Stimulated activated naive CD8-positive, alpha-beta T cell treated with anti-CD3 and anti-CD28 coated beads, Interleukin-15, Interleukin-2, amounts not matched to agents 100 ng/mL and 50 ng/mL, for 24 hours (primary cell): ENCODE measurements at regions not wholly inside any gene's neighbourhood (a gene's known extent, or its start where the extent isn't known, plus 50 kb on each side); places are given as distances from the start of the nearest gene placed in this dataset.

Experiments used
- H3K27ac Mint-ChIP-seq: one replicate; pipeline ENCODE4 v1.8.0; 2021; ENCODE audit warnings: mild to moderate bottlenecking, mixed read lengths
- H3K27me3 Mint-ChIP-seq: one replicate; pipeline ENCODE4 v1.8.0; 2021; ENCODE audit warnings: mixed read lengths
- H3K36me3 Mint-ChIP-seq: one replicate; pipeline ENCODE4 v1.8.0; 2021; ENCODE audit warnings: low read depth, mixed read lengths
- H3K4me1 Mint-ChIP-seq: one replicate; pipeline ENCODE4 v1.8.0; 2021; ENCODE audit warnings: low read depth, mixed read lengths
- H3K4me3 Mint-ChIP-seq: one replicate; pipeline ENCODE4 v1.8.0; 2021; ENCODE audit warnings: mild to moderate bottlenecking, mixed read lengths
- H3K9me3 Mint-ChIP-seq: one replicate; pipeline ENCODE4 v1.8.0; 2021; ENCODE audit warnings: mixed read lengths

- no peaks in the 10 kb centered on the region for H3K9me3 Mint-ChIP-seq
- no peaks in the 10 kb centered on the region for H3K36me3 Mint-ChIP-seq
- peaks cover 12% of the 10 kb centered on the region for H3K27me3 Mint-ChIP-seq
- no peaks in the 10 kb centered on the region for H3K4me1 Mint-ChIP-seq
- H3K27ac Mint-ChIP-seq: no peak overlapping the region
- no peak overlapping the region for H3K4me3 Mint-ChIP-seq
These were observed 484.8 kb downstream of the ZSWIM6 start for GRCh38 chr5:61816585-61817450.

GRCh38 chr5:61817472-61818326 lies 485.6 kb downstream of the ZSWIM6 start:
- no peaks in the 10 kb centered on the region for H3K36me3 Mint-ChIP-seq
- no peak overlapping the region for H3K27ac Mint-ChIP-seq
- no peak overlapping the region for H3K4me3 Mint-ChIP-seq
- peaks cover 12% of the 10 kb centered on the region for H3K27me3 Mint-ChIP-seq
- H3K9me3 Mint-ChIP-seq: no peaks in the 10 kb centered on the region
- H3K4me1 Mint-ChIP-seq: no peaks in the 10 kb centered on the region

- no peaks in the 10 kb centered on the region for H3K9me3 Mint-ChIP-seq
- H3K27ac Mint-ChIP-seq: no peak overlapping the region
- H3K36me3 Mint-ChIP-seq: no peaks in the 10 kb centered on the region
- peaks cover 6% of the 10 kb centered on the region for H3K27me3 Mint-ChIP-seq
- H3K4me3 Mint-ChIP-seq: no peak overlapping the region
- no peaks in the 10 kb centered on the region for H3K4me1 Mint-ChIP-seq
These were observed 485.2 kb upstream of the KIF2A start for GRCh38 chr5:61820836-61821235.

GRCh38 chr5:61821561-61821960 lies 484.4 kb upstream of the KIF2A start:
- Mint-ChIP-seq H3K4me1 (no peaks in the 10 kb centered on the region), H3K27ac (no peak overlapping the region), H3K4me3 (no peak overlapping the region), H3K27me3 (no peaks in the 10 kb centered on the region), H3K36me3 (no peaks in the 10 kb centered on the region), H3K9me3 (no peaks in the 10 kb centered on the region)

- H3K27ac Mint-ChIP-seq: no peak overlapping the region
These were observed 483.4 kb upstream of the KIF2A start for GRCh38 chr5:61822584-61822983.

GRCh38 chr5:61823065-61823464 lies 482.9 kb upstream of the KIF2A start:
- H3K9me3 Mint-ChIP-seq: no peaks in the 10 kb centered on the region
- H3K4me3 Mint-ChIP-seq: no peak overlapping the region
- H3K4me1 Mint-ChIP-seq: no peaks in the 10 kb centered on the region
- no peak overlapping the region for H3K27ac Mint-ChIP-seq
- H3K27me3 Mint-ChIP-seq: no peaks in the 10 kb centered on the region
- no peaks in the 10 kb centered on the region for H3K36me3 Mint-ChIP-seq

More at GRCh38 chr5:61822584-61822983, 483.4 kb upstream of the KIF2A start:
- Mint-ChIP-seq H3K27me3 (no peaks in the 10 kb centered on the region), H3K9me3 (no peaks in the 10 kb centered on the region), H3K36me3 (no peaks in the 10 kb centered on the region), H3K4me1 (no peaks in the 10 kb centered on the region), H3K4me3 (no peak overlapping the region)

GRCh38 chr5:61823781-61824180 lies 482.2 kb upstream of the KIF2A start:
- Mint-ChIP-seq H3K4me3 (no peak overlapping the region), H3K27ac (no peak overlapping the region), H3K36me3 (no peaks in the 10 kb centered on the region), H3K4me1 (no peaks in the 10 kb centered on the region), H3K27me3 (no peaks in the 10 kb centered on the region), H3K9me3 (no peaks in the 10 kb centered on the region)

GRCh38 chr5:61824396-61824795 lies 481.6 kb upstream of the KIF2A start:
- H3K4me1 Mint-ChIP-seq: no peaks in the 10 kb centered on the region
- H3K9me3 Mint-ChIP-seq: no peaks in the 10 kb centered on the region
- no peaks in the 10 kb centered on the region for H3K36me3 Mint-ChIP-seq
- no peak overlapping the region for H3K27ac Mint-ChIP-seq
- no peak overlapping the region for H3K4me3 Mint-ChIP-seq
- no peaks in the 10 kb centered on the region for H3K27me3 Mint-ChIP-seq

GRCh38 chr5:61827445-61827975 lies 478.5 kb upstream of the KIF2A start:
- Mint-ChIP-seq H3K9me3 (no peaks in the 10 kb centered on the region), H3K36me3 (no peaks in the 10 kb centered on the region), H3K4me3 (no peak overlapping the region), H3K4me1 (no peaks in the 10 kb centered on the region), H3K27me3 (no peaks in the 10 kb centered on the region), H3K27ac (no peak overlapping the region)

- Mint-ChIP-seq H3K4me1 (no peaks in the 10 kb centered on the region), H3K9me3 (no peaks in the 10 kb centered on the region), H3K36me3 (no peaks in the 10 kb centered on the region), H3K27me3 (no peaks in the 10 kb centered on the region), H3K4me3 (no peak overlapping the region), H3K27ac (no peak overlapping the region)
These were observed 477.1 kb upstream of the KIF2A start for GRCh38 chr5:61828856-61829255.

GRCh38 chr5:61831736-61832135 lies 474.3 kb upstream of the KIF2A start:
- H3K4me3 Mint-ChIP-seq: no peak overlapping the region
- no peaks in the 10 kb centered on the region for H3K27me3 Mint-ChIP-seq
- H3K9me3 Mint-ChIP-seq: no peaks in the 10 kb centered on the region
- H3K27ac Mint-ChIP-seq: no peak overlapping the region
- no peaks in the 10 kb centered on the region for H3K4me1 Mint-ChIP-seq
- no peaks in the 10 kb centered on the region for H3K36me3 Mint-ChIP-seq

- no peak overlapping the region for H3K4me3 Mint-ChIP-seq
- H3K9me3 Mint-ChIP-seq: no peaks in the 10 kb centered on the region
- no peak overlapping the region for H3K27ac Mint-ChIP-seq
- no peaks in the 10 kb centered on the region for H3K27me3 Mint-ChIP-seq
- no peaks in the 10 kb centered on the region for H3K36me3 Mint-ChIP-seq
- H3K4me1 Mint-ChIP-seq: no peaks in the 10 kb centered on the region
These were observed 468.2 kb upstream of the KIF2A start for GRCh38 chr5:61837788-61838187.

- H3K4me1 Mint-ChIP-seq: no peaks in the 10 kb centered on the region
- no peak overlapping the region for H3K4me3 Mint-ChIP-seq
- no peaks in the 10 kb centered on the region for H3K36me3 Mint-ChIP-seq
- peaks cover 7% of the 10 kb centered on the region for H3K27me3 Mint-ChIP-seq
- no peaks in the 10 kb centered on the region for H3K9me3 Mint-ChIP-seq
- no peak overlapping the region for H3K27ac Mint-ChIP-seq
These were observed 465.6 kb upstream of the KIF2A start for GRCh38 chr5:61840361-61840760.

- Mint-ChIP-seq H3K4me1 (no peaks in the 10 kb centered on the region), H3K36me3 (no peaks in the 10 kb centered on the region), H3K27ac (no peak overlapping the region), H3K4me3 (no peak overlapping the region), H3K9me3 (no peaks in the 10 kb centered on the region), H3K27me3 (peaks cover 7% of the 10 kb centered on the region)
These were observed 463.2 kb upstream of the KIF2A start for GRCh38 chr5:61842840-61843239.

- Mint-ChIP-seq H3K4me1 (no peaks in the 10 kb centered on the region), H3K4me3 (no peak overlapping the region), H3K27ac (no peak overlapping the region), H3K27me3 (no peaks in the 10 kb centered on the region), H3K36me3 (no peaks in the 10 kb centered on the region), H3K9me3 (no peaks in the 10 kb centered on the region)
These were observed 455.3 kb upstream of the KIF2A start for GRCh38 chr5:61850696-61851095.
